ENCODE measurements at regions not wholly inside any gene's neighbourhood (a gene's known extent, or its start where the extent isn't known, plus 50 kb on each side); places are given as distances from the start of the nearest gene placed in this dataset.

DNA sequence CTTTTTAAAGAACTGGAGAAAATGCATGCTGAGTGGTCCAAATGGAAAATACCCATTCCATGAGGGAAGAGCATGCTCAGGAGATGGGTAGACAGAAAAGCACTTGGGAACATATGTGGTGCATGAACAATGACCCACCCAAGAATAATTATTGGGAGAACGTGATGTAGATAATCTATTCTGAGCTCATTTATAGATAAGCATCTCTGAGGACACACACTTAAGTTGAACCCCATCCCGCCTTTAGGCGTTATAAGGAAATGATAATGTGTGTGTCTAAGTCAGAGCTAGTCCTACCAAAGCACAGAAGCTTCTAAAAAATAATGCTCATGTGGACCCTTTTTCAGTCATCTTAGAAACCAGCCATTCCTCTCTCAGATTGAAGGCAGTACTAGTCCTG lies 189.9 kb downstream of the KTN1 start:
- H3K36me3 ChIP-seq (ENCODE audit: insufficient read depth, low read length, poor library complexity, severe bottlenecking): no peaks in the 10 kb centered on the region
- TF ChIP-seq, protein P1, sequence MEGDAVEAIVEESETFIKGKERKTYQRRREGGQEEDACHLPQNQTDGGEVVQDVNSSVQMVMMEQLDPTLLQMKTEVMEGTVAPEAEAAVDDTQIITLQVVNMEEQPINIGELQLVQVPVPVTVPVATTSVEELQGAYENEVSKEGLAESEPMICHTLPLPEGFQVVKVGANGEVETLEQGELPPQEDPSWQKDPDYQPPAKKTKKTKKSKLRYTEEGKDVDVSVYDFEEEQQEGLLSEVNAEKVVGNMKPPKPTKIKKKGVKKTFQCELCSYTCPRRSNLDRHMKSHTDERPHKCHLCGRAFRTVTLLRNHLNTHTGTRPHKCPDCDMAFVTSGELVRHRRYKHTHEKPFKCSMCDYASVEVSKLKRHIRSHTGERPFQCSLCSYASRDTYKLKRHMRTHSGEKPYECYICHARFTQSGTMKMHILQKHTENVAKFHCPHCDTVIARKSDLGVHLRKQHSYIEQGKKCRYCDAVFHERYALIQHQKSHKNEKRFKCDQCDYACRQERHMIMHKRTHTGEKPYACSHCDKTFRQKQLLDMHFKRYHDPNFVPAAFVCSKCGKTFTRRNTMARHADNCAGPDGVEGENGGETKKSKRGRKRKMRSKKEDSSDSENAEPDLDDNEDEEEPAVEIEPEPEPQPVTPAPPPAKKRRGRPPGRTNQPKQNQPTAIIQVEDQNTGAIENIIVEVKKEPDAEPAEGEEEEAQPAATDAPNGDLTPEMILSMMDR (conservative IDR thresholded peaks at IDR 0.05; ENCODE audit: low read depth, low read length): no peak
- no peak for TF ChIP-seq EZH2 (IDR thresholded peaks at IDR 0.05; ENCODE audit: borderline replicate concordance, low read depth, low read length, poor library complexity, severe bottlenecking)
- DNase-seq (ENCODE audit: low spot score): no peak
- CTCF ChIA-PET: no interaction called here
- H3K9me3 ChIP-seq (ENCODE audit: low read depth, low read length, poor library complexity, severe bottlenecking): no peaks in the 10 kb centered on the region
- no peak overlapping the region for H3K4me3 ChIP-seq (ENCODE audit: low read depth, low read length, poor library complexity, severe bottlenecking)
- no peaks in the 10 kb centered on the region for H3K4me1 ChIP-seq (ENCODE audit: insufficient read depth, low read length, poor library complexity, severe bottlenecking)
- H3K27me3 ChIP-seq (replicated peaks; ENCODE audit: insufficient read depth, low read depth, low read length, poor library complexity): no peaks in the 10 kb centered on the region
- H3K27ac ChIP-seq (ENCODE audit: low read depth, low read length, poor library complexity, severe bottlenecking): no peak overlapping the region
- intact Hi-C loops (cut with micrococcal nuclease; ENCODE audit: unreplicated experiment): no loop called here
- BruUV-seq (replicated peaks): no TSS peak
- POLR2A ChIA-PET (ENCODE audit: low non-redundant PET): no interaction called here

DNA sequence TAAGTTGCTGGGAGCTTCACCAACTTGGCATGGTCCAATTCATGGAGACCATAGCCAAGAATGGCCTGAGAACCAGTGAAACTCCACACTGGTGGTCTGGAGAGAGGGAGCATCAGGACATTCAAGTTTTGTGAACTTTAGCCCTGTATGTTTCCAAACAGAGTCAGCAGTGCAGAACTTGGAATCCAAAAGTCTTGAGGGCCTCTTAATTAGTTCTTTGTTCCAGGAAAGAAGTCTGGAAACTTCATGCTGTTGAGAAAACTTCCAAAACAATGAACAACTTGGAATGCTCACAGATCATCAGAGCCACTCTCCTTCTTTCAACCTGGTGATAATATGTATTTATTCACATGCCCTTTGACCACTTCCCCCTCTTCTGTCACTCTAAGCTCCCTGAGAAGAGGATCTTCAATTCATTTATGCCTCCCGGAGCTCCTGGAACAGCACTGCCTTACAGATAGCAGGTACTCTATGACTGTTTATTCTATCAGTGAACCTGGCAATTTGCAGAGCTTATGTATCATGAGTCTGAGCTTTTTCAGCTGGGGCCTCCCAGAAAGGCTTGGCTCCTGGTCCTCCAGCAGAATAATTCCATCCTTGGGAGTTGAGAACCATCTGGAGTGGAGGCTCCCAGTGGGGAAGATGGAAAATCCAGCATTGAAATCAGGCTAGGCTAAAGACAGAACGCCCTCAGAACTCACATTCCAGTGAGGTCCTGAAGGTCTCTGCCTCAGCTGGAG lies 191.4 kb downstream of the KTN1 start:
- TF ChIP-seq EZH2 (IDR thresholded peaks at IDR 0.05; ENCODE audit: borderline replicate concordance, low read depth, low read length, poor library complexity, severe bottlenecking): no peak
- TF ChIP-seq, protein P1 (conservative IDR thresholded peaks at IDR 0.05; ENCODE audit: low read depth, low read length): no peak
- no peaks in the 10 kb centered on the region for H3K36me3 ChIP-seq (ENCODE audit: insufficient read depth, low read length, poor library complexity, severe bottlenecking)
- H3K27me3 ChIP-seq (replicated peaks; ENCODE audit: insufficient read depth, low read depth, low read length, poor library complexity): no peaks in the 10 kb centered on the region
- no TSS peak for BruUV-seq (replicated peaks)
- H3K4me1 ChIP-seq (ENCODE audit: insufficient read depth, low read length, poor library complexity, severe bottlenecking): no peaks in the 10 kb centered on the region
- H3K9me3 ChIP-seq (ENCODE audit: low read depth, low read length, poor library complexity, severe bottlenecking): no peaks in the 10 kb centered on the region
- ChIA-PET POLR2A (ENCODE audit: low non-redundant PET) (no interaction called here), CTCF (no interaction called here)
- DNase-seq (ENCODE audit: low spot score): no peak
- H3K27ac ChIP-seq (ENCODE audit: low read depth, low read length, poor library complexity, severe bottlenecking): no peak overlapping the region
- H3K4me3 ChIP-seq (ENCODE audit: low read depth, low read length, poor library complexity, severe bottlenecking): no peak overlapping the region
- intact Hi-C loops (cut with micrococcal nuclease; ENCODE audit: unreplicated experiment): no loop called here

DNA sequence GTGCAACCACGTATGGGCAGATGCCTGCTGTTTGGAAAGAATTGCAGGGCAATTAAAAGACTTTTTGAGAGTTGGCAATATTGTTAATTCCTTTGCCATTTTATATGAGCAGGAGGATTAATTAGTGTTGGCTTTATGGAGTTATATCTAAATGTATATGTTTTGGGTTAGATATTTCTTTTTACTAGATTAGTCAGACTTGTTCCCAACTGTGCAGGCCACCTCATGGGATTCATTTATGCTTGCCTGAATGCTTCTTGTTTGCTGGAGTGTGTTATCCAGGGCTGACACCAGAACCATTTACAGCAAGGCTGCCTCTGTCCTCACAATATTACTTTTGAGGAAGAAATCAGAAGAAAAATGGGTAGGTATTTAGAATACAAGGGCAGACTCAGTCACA lies 192.5 kb downstream of the KTN1 start:
- Histone ChIP-seq H3K27me3 (replicated peaks; ENCODE audit: insufficient read depth, low read depth, low read length, poor library complexity) (no peaks in the 10 kb centered on the region), H3K4me3 (ENCODE audit: low read depth, low read length, poor library complexity, severe bottlenecking) (no peak overlapping the region), H3K9me3 (ENCODE audit: low read depth, low read length, poor library complexity, severe bottlenecking) (no peaks in the 10 kb centered on the region), H3K36me3 (ENCODE audit: insufficient read depth, low read length, poor library complexity, severe bottlenecking) (no peaks in the 10 kb centered on the region), H3K4me1 (ENCODE audit: insufficient read depth, low read length, poor library complexity, severe bottlenecking) (no peaks in the 10 kb centered on the region), H3K27ac (ENCODE audit: low read depth, low read length, poor library complexity, severe bottlenecking) (no peak overlapping the region)
- BruUV-seq (replicated peaks): no TSS peak
- CTCF ChIA-PET: no interaction called here
- POLR2A ChIA-PET (ENCODE audit: low non-redundant PET): no interaction called here
- TF ChIP-seq EZH2 (IDR thresholded peaks at IDR 0.05; ENCODE audit: borderline replicate concordance, low read depth, low read length, poor library complexity, severe bottlenecking): no peak
- TF ChIP-seq, protein P1 (conservative IDR thresholded peaks at IDR 0.05; ENCODE audit: low read depth, low read length): no peak
- intact Hi-C loops (cut with micrococcal nuclease; ENCODE audit: unreplicated experiment): no loop called here
- DNase-seq (ENCODE audit: low spot score): peak; percentile 51
